ENCODE measurements at regions not wholly inside any gene's neighbourhood (a gene's known extent, or its start where the extent isn't known, plus 50 kb on each side); places are given as distances from the start of the nearest gene placed in this dataset.

DNA sequence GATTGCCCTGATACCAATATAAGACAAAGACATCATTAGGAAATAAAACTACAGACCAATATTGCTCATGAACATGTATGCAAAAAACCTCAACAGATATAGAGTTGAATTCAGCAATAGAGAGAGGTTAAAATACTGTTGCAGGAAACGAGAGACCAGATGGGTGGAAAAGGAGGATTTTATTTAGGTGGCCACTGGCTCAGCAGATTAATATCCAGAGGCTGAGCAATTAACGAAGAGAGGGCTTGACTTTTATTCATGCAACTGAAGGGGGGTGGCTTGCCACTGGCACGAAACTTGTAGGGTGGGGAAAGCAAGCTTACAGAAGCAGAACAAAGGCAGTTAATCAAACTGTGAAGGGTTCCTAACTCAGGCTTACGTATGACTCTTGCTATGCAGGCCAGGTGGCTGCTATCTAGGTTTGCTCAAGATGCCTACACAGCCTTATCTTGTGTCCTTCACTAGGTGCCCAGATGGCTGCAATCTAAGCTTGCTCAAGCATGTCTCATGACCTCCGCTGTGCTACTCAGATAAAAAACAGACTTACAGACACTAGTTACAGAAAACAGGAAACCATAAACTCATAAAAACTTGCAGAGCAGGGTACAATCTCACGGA, 126.4 kb downstream of the MMUT start:
- Mint-ChIP-seq H3K4me3 (no peak overlapping the region), H3K36me3 (ENCODE audit: low read depth) (peaks cover 5% of the 10 kb centered on the region), H3K9me3 (peaks cover 22% of the 10 kb centered on the region), H3K4me1 (peaks cover 6% of the 10 kb centered on the region), H3K27me3 (ENCODE audit: low read depth, poor library complexity) (peaks cover 3% of the 10 kb centered on the region), H3K27ac (peak overlapping the region; percentile 46)
- TF ChIP-seq CTCF (IDR thresholded peaks at IDR 0.05): no peak
- no peak for DNase-seq

GRCh38 chr6:49333345-49334125, 129.5 kb downstream of the MMUT start:
- no peak overlapping the region for H3K27ac Mint-ChIP-seq
- no peak for DNase-seq
- peaks cover 3% of the 10 kb centered on the region for H3K27me3 Mint-ChIP-seq (ENCODE audit: low read depth, poor library complexity)
- peaks cover 6% of the 10 kb centered on the region for H3K4me1 Mint-ChIP-seq
- H3K36me3 Mint-ChIP-seq (ENCODE audit: low read depth): peaks cover 5% of the 10 kb centered on the region
- H3K9me3 Mint-ChIP-seq: peaks cover 22% of the 10 kb centered on the region
- no peak overlapping the region for H3K4me3 Mint-ChIP-seq
- TF ChIP-seq CTCF (IDR thresholded peaks at IDR 0.05): no peak

DNA sequence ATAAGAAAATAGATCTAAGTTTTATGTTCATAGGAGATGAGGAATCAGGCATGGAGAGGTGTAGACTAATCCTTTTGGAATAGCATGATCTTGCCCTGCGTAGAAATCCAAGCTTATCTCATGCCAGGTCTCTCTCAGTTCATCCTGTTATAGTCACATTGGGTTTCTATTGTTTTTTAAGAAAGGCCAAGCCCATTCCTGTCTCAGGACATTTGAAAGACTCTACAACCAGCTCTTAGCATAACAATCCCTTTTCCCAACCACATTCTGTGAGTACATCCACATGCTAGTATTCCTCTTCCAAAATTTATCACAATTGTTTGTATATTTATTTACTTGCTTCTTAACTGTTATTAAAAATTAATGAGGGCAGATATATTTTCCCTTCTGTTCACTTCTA, 130.3 kb downstream of the MMUT start:
- no peak for DNase-seq
- peaks cover 3% of the 10 kb centered on the region for H3K27me3 Mint-ChIP-seq (ENCODE audit: low read depth, poor library complexity)

GRCh38 chr6:49329186-49329585, 133.9 kb downstream of the MMUT start:
- Mint-ChIP-seq H3K27me3 (ENCODE audit: low read depth, poor library complexity) (no peaks in the 10 kb centered on the region), H3K9me3 (no peaks in the 10 kb centered on the region), H3K27ac (no peak overlapping the region), H3K4me3 (no peak overlapping the region), H3K4me1 (no peaks in the 10 kb centered on the region), H3K36me3 (ENCODE audit: low read depth) (no peaks in the 10 kb centered on the region)
- DNase-seq: no peak
- TF ChIP-seq CTCF (IDR thresholded peaks at IDR 0.05): no peak

More for the DNA sequence above, 130.3 kb downstream of the MMUT start:
- peaks cover 6% of the 10 kb centered on the region for H3K4me1 Mint-ChIP-seq
- H3K27ac Mint-ChIP-seq: no peak overlapping the region
- H3K4me3 Mint-ChIP-seq: no peak overlapping the region
- TF ChIP-seq CTCF (IDR thresholded peaks at IDR 0.05): no peak
- peaks cover 5% of the 10 kb centered on the region for H3K36me3 Mint-ChIP-seq (ENCODE audit: low read depth)
- H3K9me3 Mint-ChIP-seq: peaks cover 16% of the 10 kb centered on the region

DNA sequence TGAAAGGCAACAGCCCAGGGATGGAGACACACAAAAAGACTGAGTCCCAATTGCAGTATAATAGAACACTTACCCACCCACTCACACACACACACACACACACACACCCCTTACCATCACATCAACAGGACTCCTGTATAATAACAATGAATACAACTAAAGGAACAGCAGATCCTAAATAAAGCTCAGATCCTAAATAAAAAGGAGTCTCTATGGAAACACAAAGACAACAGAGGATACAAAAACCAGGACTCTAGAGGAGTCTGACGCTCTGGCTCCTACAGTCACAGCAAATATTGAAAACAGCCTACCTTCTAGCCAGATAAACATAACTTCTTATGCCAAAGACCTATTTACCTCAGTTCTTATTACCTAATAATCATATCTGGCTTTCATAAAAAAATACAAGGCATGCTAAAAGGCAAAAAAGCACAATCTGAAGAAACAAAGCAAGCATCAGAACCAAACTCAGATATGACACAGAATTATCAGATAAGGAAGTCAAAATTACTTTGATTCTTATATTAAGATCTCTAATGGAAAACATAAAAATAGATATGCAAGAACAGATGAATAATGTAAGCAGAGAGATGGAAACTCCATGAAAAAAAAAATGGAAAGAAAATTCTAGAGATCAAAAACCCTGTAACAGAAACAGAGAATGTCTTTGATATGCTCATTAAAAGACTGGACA, 134.9 kb downstream of the MMUT start:
- Mint-ChIP-seq H3K27ac (no peak overlapping the region), H3K36me3 (ENCODE audit: low read depth) (no peaks in the 10 kb centered on the region), H3K27me3 (ENCODE audit: low read depth, poor library complexity) (no peaks in the 10 kb centered on the region), H3K4me1 (no peaks in the 10 kb centered on the region), H3K4me3 (no peak overlapping the region), H3K9me3 (no peaks in the 10 kb centered on the region)
- TF ChIP-seq CTCF (IDR thresholded peaks at IDR 0.05): no peak
- no peak for DNase-seq
